ENCODE measurements at regions not wholly inside any gene's neighbourhood (a gene's known extent, or its start where the extent isn't known, plus 50 kb on each side); places are given as distances from the start of the nearest gene placed in this dataset.

GRCh38 chr14:98555440-98555839, 716.6 kb downstream of the BCL11B start:
- no peak for FAIRE-seq
- TF ChIP-seq POLR2A (IDR thresholded peaks at IDR 0.05; ENCODE audit: low read depth, low read length): no peak
- DNase-seq (ENCODE audit: insufficient read length, low spot score): no peak

DNA sequence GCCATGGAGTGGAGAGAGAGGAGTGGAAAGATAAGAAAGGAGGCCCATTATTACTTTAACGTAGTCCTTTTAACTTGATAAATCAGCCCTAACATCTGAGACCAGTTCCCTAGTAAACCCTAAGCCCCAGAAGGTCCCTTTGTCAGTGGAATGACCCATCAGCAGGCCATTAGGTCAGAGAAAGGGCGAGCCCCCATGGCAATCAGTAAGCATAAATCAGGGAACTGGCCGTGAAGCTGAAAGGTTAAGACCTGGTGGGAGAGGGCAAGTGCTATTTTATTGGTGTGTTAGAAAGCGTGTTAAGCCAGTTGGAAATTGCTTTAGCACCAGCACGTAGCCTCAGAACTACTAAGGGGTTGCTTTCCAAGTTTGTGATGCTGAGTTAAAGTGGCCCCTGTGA, 708.0 kb downstream of the BCL11B start:
- DNase-seq (ENCODE audit: insufficient read length, low spot score) (no peak), FAIRE-seq (no peak)
- TF ChIP-seq POLR2A (IDR thresholded peaks at IDR 0.05; ENCODE audit: low read depth, low read length): no peak

- FAIRE-seq: no peak
- TF ChIP-seq POLR2A (IDR thresholded peaks at IDR 0.05; ENCODE audit: low read depth, low read length): no peak
- no peak for DNase-seq (ENCODE audit: insufficient read length, low spot score)
Observed at GRCh38 chr14:98564541-98564940, 707.5 kb downstream of the BCL11B start.

- no peak for TF ChIP-seq POLR2A (IDR thresholded peaks at IDR 0.05; ENCODE audit: low read depth, low read length)
- DNase-seq (ENCODE audit: insufficient read length, low spot score): no peak
- FAIRE-seq: no peak
Observed at GRCh38 chr14:98571104-98571503, 700.9 kb downstream of the BCL11B start.

GRCh38 chr14:98573082-98573481, 698.9 kb downstream of the BCL11B start:
- DNase-seq (ENCODE audit: insufficient read length, low spot score) (no peak), FAIRE-seq (no peak)
- TF ChIP-seq POLR2A (IDR thresholded peaks at IDR 0.05; ENCODE audit: low read depth, low read length): no peak

- FAIRE-seq: no peak
- DNase-seq (ENCODE audit: insufficient read length, low spot score): no peak
- TF ChIP-seq POLR2A (IDR thresholded peaks at IDR 0.05; ENCODE audit: low read depth, low read length): no peak
Observed at GRCh38 chr14:98576463-98576862, 695.5 kb downstream of the BCL11B start.

GRCh38 chr14:98578204-98578603, 693.8 kb downstream of the BCL11B start:
- DNase-seq (ENCODE audit: insufficient read length, low spot score) (no peak), FAIRE-seq (no peak)
- no peak for TF ChIP-seq POLR2A (IDR thresholded peaks at IDR 0.05; ENCODE audit: low read depth, low read length)

- no peak for FAIRE-seq
- no peak for TF ChIP-seq POLR2A (IDR thresholded peaks at IDR 0.05; ENCODE audit: low read depth, low read length)
Observed at GRCh38 chr14:98579140-98579539, 692.9 kb downstream of the BCL11B start.

GRCh38 chr14:98580131-98580678, 691.8 kb downstream of the BCL11B start:
- no peak for FAIRE-seq
- TF ChIP-seq POLR2A (IDR thresholded peaks at IDR 0.05; ENCODE audit: low read depth, low read length): no peak
- DNase-seq (ENCODE audit: insufficient read length, low spot score): no peak

More at GRCh38 chr14:98579140-98579539, 692.9 kb downstream of the BCL11B start:
- DNase-seq (ENCODE audit: insufficient read length, low spot score): no peak

DNA sequence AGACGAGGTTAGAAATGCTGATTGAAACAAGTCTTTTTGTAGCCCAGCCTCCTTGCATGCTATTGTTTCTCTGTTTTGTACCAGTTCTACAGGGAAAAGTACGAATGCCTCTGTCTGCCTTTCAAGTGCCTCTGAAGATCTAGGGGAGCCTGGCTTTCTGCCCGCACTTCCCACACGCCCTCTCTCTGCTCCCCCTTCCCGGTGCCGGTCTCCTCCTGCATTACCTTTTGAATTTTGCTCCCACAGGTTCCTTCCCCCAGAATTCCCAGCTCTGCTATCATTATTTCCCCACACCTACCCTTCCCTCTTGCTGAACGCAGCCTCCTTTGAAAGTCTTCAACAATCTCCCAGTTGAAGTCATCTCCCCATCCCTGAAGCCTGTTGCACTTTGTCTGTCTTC, 689.7 kb downstream of the BCL11B start:
- TF ChIP-seq POLR2A (IDR thresholded peaks at IDR 0.05; ENCODE audit: low read depth, low read length): no peak
- DNase-seq (ENCODE audit: insufficient read length, low spot score): no peak
- FAIRE-seq: no peak

GRCh38 chr14:98591161-98591560, 680.8 kb downstream of the BCL11B start:
- DNase-seq (ENCODE audit: insufficient read length, low spot score) (no peak), FAIRE-seq (no peak)
- TF ChIP-seq POLR2A (IDR thresholded peaks at IDR 0.05; ENCODE audit: low read depth, low read length): no peak

DNA sequence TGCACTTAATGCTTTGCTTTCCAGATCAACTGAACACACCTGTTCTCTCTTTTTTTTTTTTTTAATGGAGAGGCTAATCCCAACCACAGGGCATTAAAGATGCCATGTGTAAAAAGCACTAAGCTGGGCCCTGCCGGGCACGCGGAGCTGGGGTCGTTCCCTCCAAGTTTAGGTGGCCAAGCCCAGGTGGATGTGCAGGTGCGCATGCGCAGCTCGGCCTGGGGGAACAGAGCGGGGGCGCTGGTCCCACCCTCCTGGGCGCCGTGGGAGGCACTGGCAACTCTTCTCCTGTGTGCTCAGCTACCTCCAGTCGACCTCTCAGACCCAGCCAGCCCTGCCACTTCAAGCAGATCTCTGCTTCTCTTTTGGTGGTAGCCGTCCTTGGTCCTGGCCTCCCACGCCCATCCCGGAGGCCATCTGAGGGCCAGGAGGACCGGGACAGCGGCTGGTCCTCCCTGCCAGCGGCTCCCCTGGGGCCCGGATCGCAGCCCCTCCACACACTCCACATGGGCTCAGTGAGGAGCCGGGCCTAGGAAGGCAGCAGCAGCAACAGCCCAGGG, 679.3 kb downstream of the BCL11B start:
- DNase-seq (ENCODE audit: insufficient read length, low spot score) (no peak), FAIRE-seq (no peak)
- TF ChIP-seq POLR2A (IDR thresholded peaks at IDR 0.05; ENCODE audit: low read depth, low read length): no peak

GRCh38 chr14:98593361-98593761, 678.6 kb downstream of the BCL11B start:
- TF ChIP-seq POLR2A (IDR thresholded peaks at IDR 0.05; ENCODE audit: low read depth, low read length): no peak
- FAIRE-seq (no peak), DNase-seq (ENCODE audit: insufficient read length, low spot score) (no peak)

DNA sequence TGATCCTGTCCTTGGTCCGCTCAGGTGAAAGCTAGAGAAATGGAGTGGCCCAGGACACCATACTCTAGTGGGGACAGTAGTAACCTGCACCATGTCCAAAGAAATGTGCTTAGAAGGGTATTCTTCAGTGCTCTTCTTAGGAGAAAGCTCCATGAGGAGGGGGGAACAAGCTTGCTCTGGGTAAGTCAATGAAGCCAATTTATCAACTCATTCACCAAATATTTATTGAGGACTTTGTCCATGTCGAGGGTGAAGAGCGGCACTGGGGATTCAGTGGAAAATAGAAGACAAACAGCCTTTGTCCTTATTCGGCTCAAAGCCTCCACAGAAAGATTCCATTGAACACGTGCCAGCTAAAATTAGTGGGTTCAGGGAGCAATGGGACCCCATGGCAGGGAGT, 677.8 kb downstream of the BCL11B start:
- FAIRE-seq: no peak
- DNase-seq (ENCODE audit: insufficient read length, low spot score): no peak
- TF ChIP-seq POLR2A (IDR thresholded peaks at IDR 0.05; ENCODE audit: low read depth, low read length): no peak

GRCh38 chr14:98598576-98598975, 673.4 kb downstream of the BCL11B start:
- FAIRE-seq (no peak), DNase-seq (ENCODE audit: insufficient read length, low spot score) (no peak)
- TF ChIP-seq POLR2A (IDR thresholded peaks at IDR 0.05; ENCODE audit: low read depth, low read length): no peak

DNA sequence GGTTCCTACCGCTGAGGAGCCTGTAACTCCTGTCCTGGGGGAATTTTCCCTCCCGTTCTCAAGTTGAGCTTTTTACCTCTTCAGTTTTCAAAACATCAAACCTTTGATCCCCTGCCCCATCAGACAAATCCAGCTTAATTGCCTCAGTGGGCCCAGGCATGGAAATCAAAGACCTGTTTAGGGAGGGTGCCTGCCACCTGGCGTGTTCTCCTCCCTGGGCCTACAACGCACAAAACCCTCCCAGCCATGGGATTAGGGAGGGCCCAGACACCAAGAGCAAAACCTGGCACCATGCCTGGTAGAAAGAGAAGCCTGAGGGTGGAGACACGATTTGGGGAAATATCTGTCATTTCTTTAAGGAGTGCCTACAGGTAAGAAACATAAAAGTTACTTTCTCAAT, 672.9 kb downstream of the BCL11B start:
- FAIRE-seq: no peak
- no peak for DNase-seq (ENCODE audit: insufficient read length, low spot score)
- TF ChIP-seq POLR2A (IDR thresholded peaks at IDR 0.05; ENCODE audit: low read depth, low read length): no peak

Data from H54 (cell line).